ENCODE measurements at regions not wholly inside any gene's neighbourhood (a gene's known extent, or its start where the extent isn't known, plus 50 kb on each side); places are given as distances from the start of the nearest gene placed in this dataset.

- Histone ChIP-seq H3K27me3 (ENCODE audit: control insufficient read depth, insufficient read depth) (no peaks in the 10 kb centered on the region), H3K4me1 (ENCODE audit: control insufficient read depth, insufficient read depth, low read length) (no peaks in the 10 kb centered on the region), H3K4me3 (ENCODE audit: low read length) (no peak overlapping the region), H3K27ac (ENCODE audit: low read length) (no peak overlapping the region), H3K9me3 (ENCODE audit: control insufficient read depth, low read length) (no peaks in the 10 kb centered on the region)
- no peak for DNase-seq
- 41% methylated on average over 1 of the region's 1 CpG for whole genome bisulfite sequencing
- intact Hi-C loops (cut with DNase I): no loop called here
- ATAC-seq: no peak
Measured at GRCh38 chr14:39772627-39773026, 340.4 kb upstream of the FBXO33 start.

GRCh38 chr14:39768589-39768988 lies 336.4 kb upstream of the FBXO33 start:
- ATAC-seq: no peak
- Histone ChIP-seq H3K27me3 (ENCODE audit: control insufficient read depth, insufficient read depth) (no peaks in the 10 kb centered on the region), H3K4me3 (ENCODE audit: low read length) (no peak overlapping the region), H3K27ac (ENCODE audit: low read length) (no peak overlapping the region), H3K4me1 (ENCODE audit: control insufficient read depth, insufficient read depth, low read length) (no peaks in the 10 kb centered on the region), H3K9me3 (ENCODE audit: control insufficient read depth, low read length) (no peaks in the 10 kb centered on the region)
- intact Hi-C loops (cut with DNase I): no loop called here
- DNase-seq: no peak
- WGBS: 85% methylated on average over 1 of the region's 1 CpG

- intact Hi-C loops (cut with DNase I): no loop called here
- WGBS: 71% methylated on average over 7 of the region's 7 CpGs
- no peak for ATAC-seq
Measured at GRCh38 chr14:39766397-39767000, 334.3 kb upstream of the FBXO33 start.

GRCh38 chr14:39765676-39766075 lies 333.4 kb upstream of the FBXO33 start:
- intact Hi-C loops (cut with DNase I): no loop called here
- Histone ChIP-seq H3K27ac (ENCODE audit: low read length) (no peak overlapping the region), H3K4me3 (ENCODE audit: low read length) (no peak overlapping the region), H3K4me1 (ENCODE audit: control insufficient read depth, insufficient read depth, low read length) (no peaks in the 10 kb centered on the region), H3K27me3 (ENCODE audit: control insufficient read depth, insufficient read depth) (no peaks in the 10 kb centered on the region), H3K9me3 (ENCODE audit: control insufficient read depth, low read length) (no peaks in the 10 kb centered on the region)
- ATAC-seq (no peak), DNase-seq (no peak)
- 65% methylated on average over 2 of the region's 2 CpGs for WGBS

More at GRCh38 chr14:39766397-39767000, 334.3 kb upstream of the FBXO33 start:
- DNase-seq: peak in 1 of 3 donors; percentile 18
- Histone ChIP-seq H3K4me1 (ENCODE audit: control insufficient read depth, insufficient read depth, low read length) (no peaks in the 10 kb centered on the region), H3K27me3 (ENCODE audit: control insufficient read depth, insufficient read depth) (no peaks in the 10 kb centered on the region), H3K9me3 (ENCODE audit: control insufficient read depth, low read length) (no peaks in the 10 kb centered on the region), H3K4me3 (ENCODE audit: low read length) (no peak overlapping the region), H3K27ac (ENCODE audit: low read length) (no peak overlapping the region)

- H3K27me3 ChIP-seq (ENCODE audit: control insufficient read depth, insufficient read depth): no peaks in the 10 kb centered on the region
- WGBS: 94% methylated on average over 1 of the region's 1 CpG
- no peaks in the 10 kb centered on the region for H3K4me1 ChIP-seq (ENCODE audit: control insufficient read depth, insufficient read depth, low read length)
- DNase-seq: no peak
- no peak for ATAC-seq
- intact Hi-C loops (cut with DNase I): no loop called here
- H3K27ac ChIP-seq (ENCODE audit: low read length): no peak overlapping the region
- H3K9me3 ChIP-seq (ENCODE audit: control insufficient read depth, low read length): no peaks in the 10 kb centered on the region
- no peak overlapping the region for H3K4me3 ChIP-seq (ENCODE audit: low read length)
Measured at GRCh38 chr14:39763402-39763890, 331.2 kb upstream of the FBXO33 start.

GRCh38 chr14:39762576-39763401 lies 330.6 kb upstream of the FBXO33 start:
- no peak overlapping the region for H3K27ac ChIP-seq (ENCODE audit: low read length)
- no peaks in the 10 kb centered on the region for H3K9me3 ChIP-seq (ENCODE audit: control insufficient read depth, low read length)
- H3K4me3 ChIP-seq (ENCODE audit: low read length): no peak overlapping the region
- DNase-seq (no peak), ATAC-seq (no peak)
- no peaks in the 10 kb centered on the region for H3K4me1 ChIP-seq (ENCODE audit: control insufficient read depth, insufficient read depth, low read length)
- H3K27me3 ChIP-seq (ENCODE audit: control insufficient read depth, insufficient read depth): no peaks in the 10 kb centered on the region
- intact Hi-C loops (cut with DNase I): no loop called here
- 38% methylated on average over 16 of the region's 16 CpGs for WGBS

- no peak for DNase-seq
- ATAC-seq: no peak
- Histone ChIP-seq H3K27ac (ENCODE audit: low read length) (no peak overlapping the region), H3K4me1 (ENCODE audit: control insufficient read depth, insufficient read depth, low read length) (no peaks in the 10 kb centered on the region), H3K9me3 (ENCODE audit: control insufficient read depth, low read length) (no peaks in the 10 kb centered on the region), H3K27me3 (ENCODE audit: control insufficient read depth, insufficient read depth) (no peaks in the 10 kb centered on the region), H3K4me3 (ENCODE audit: low read length) (no peak overlapping the region)
- intact Hi-C loops (cut with DNase I): no loop called here
Measured at GRCh38 chr14:39755269-39755878, 323.1 kb upstream of the FBXO33 start.

GRCh38 chr14:39740454-39740853 lies 308.2 kb upstream of the FBXO33 start:
- no peaks in the 10 kb centered on the region for H3K9me3 ChIP-seq (ENCODE audit: control insufficient read depth, low read length)
- H3K4me1 ChIP-seq (ENCODE audit: control insufficient read depth, insufficient read depth, low read length): no peaks in the 10 kb centered on the region
- no peak overlapping the region for H3K4me3 ChIP-seq (ENCODE audit: low read length)
- intact Hi-C loops (cut with DNase I): no loop called here
- ATAC-seq (no peak), DNase-seq (no peak)
- H3K27me3 ChIP-seq (ENCODE audit: control insufficient read depth, insufficient read depth): no peaks in the 10 kb centered on the region
- no peak overlapping the region for H3K27ac ChIP-seq (ENCODE audit: low read length)

- Histone ChIP-seq H3K4me3 (ENCODE audit: low read length) (no peak overlapping the region), H3K4me1 (ENCODE audit: control insufficient read depth, insufficient read depth, low read length) (no peaks in the 10 kb centered on the region), H3K27me3 (ENCODE audit: control insufficient read depth, insufficient read depth) (no peaks in the 10 kb centered on the region), H3K27ac (ENCODE audit: low read length) (no peak overlapping the region), H3K9me3 (ENCODE audit: control insufficient read depth, low read length) (no peaks in the 10 kb centered on the region)
- ATAC-seq (peak; percentile 51 to 75), DNase-seq (peak; percentile 32 to 74 (median 64))
- intact Hi-C loops (cut with DNase I): no loop called here
- 88% methylated on average over 2 of the region's 2 CpGs for WGBS
Measured at GRCh38 chr14:39739796-39740195, 307.6 kb upstream of the FBXO33 start.

- intact Hi-C loops (cut with DNase I): no loop called here
- Histone ChIP-seq H3K27me3 (ENCODE audit: control insufficient read depth, insufficient read depth) (no peaks in the 10 kb centered on the region), H3K27ac (ENCODE audit: low read length) (no peak overlapping the region), H3K4me1 (ENCODE audit: control insufficient read depth, insufficient read depth, low read length) (no peaks in the 10 kb centered on the region), H3K4me3 (ENCODE audit: low read length) (no peak overlapping the region), H3K9me3 (ENCODE audit: control insufficient read depth, low read length) (no peaks in the 10 kb centered on the region)
- no peak for ATAC-seq
- no peak for DNase-seq
Measured at GRCh38 chr14:39734306-39734705, 302.1 kb upstream of the FBXO33 start.

- Histone ChIP-seq H3K4me3 (ENCODE audit: low read length) (no peak overlapping the region), H3K27me3 (ENCODE audit: control insufficient read depth, insufficient read depth) (no peaks in the 10 kb centered on the region), H3K4me1 (ENCODE audit: control insufficient read depth, insufficient read depth, low read length) (no peaks in the 10 kb centered on the region), H3K9me3 (ENCODE audit: control insufficient read depth, low read length) (no peaks in the 10 kb centered on the region), H3K27ac (ENCODE audit: low read length) (no peak overlapping the region)
- 98% methylated on average over 1 of the region's 1 CpG for WGBS
- no peak for ATAC-seq
- intact Hi-C loops (cut with DNase I): no loop called here
- DNase-seq: no peak
Measured at GRCh38 chr14:39733741-39734140, 301.5 kb upstream of the FBXO33 start.

All from right cardiac atrium (tissue), 5 donors.